ENCODE measurements at regions not wholly inside any gene's neighbourhood (a gene's known extent, or its start where the extent isn't known, plus 50 kb on each side); places are given as distances from the start of the nearest gene placed in this dataset.
"Not testable (repeated sequence)": the region's sequence is repeated elsewhere in the genome, so short reads cannot be mapped to it uniquely, and the experiment has no call there.

DNA sequence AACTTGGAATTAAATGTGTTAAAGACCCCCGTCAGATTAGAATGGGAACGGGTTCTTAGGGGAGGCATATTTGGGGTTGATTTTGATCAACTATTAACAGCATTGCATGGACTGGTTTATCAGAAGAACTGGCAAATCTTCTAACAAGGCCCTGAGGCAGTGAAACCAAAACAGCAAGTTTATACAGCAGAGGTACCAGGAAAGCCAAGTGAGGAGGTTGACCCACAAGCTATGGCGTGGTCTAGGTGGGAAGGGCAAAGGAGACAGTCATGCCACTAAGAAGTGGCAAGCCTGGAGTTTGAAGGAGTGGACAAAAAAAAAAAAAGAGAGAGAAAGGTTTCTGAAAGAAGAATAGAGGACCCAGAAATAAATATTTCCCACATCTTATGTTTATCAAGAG lies 187.0 kb downstream of the MREG start:
- ATAC-seq (no peak), DNase-seq (no peak)
- Histone ChIP-seq H3K36me3 (no peaks in the 10 kb centered on the region), H3K27ac (peak overlapping the region; percentile 49), H3K4me3 (no peak overlapping the region), H3K9me3 (no peaks in the 10 kb centered on the region), H3K27me3 (no peaks in the 10 kb centered on the region), H3K4me1 (peaks cover 8% of the 10 kb centered on the region)
- TF ChIP-seq, protein P1, sequence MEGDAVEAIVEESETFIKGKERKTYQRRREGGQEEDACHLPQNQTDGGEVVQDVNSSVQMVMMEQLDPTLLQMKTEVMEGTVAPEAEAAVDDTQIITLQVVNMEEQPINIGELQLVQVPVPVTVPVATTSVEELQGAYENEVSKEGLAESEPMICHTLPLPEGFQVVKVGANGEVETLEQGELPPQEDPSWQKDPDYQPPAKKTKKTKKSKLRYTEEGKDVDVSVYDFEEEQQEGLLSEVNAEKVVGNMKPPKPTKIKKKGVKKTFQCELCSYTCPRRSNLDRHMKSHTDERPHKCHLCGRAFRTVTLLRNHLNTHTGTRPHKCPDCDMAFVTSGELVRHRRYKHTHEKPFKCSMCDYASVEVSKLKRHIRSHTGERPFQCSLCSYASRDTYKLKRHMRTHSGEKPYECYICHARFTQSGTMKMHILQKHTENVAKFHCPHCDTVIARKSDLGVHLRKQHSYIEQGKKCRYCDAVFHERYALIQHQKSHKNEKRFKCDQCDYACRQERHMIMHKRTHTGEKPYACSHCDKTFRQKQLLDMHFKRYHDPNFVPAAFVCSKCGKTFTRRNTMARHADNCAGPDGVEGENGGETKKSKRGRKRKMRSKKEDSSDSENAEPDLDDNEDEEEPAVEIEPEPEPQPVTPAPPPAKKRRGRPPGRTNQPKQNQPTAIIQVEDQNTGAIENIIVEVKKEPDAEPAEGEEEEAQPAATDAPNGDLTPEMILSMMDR (IDR thresholded peaks at IDR 0.05): no peak
- intact Hi-C loops (cut with DNase I): no loop called here

- ATAC-seq (no peak), DNase-seq (no peak)
- H3K4me1 ChIP-seq: peaks cover 8% of the 10 kb centered on the region
- no peak overlapping the region for H3K4me3 ChIP-seq
- H3K27me3 ChIP-seq: no peaks in the 10 kb centered on the region
- H3K36me3 ChIP-seq: no peaks in the 10 kb centered on the region
- intact Hi-C loops (cut with DNase I): no loop called here
- no peaks in the 10 kb centered on the region for H3K9me3 ChIP-seq
- TF ChIP-seq, protein P1 (IDR thresholded peaks at IDR 0.05): no peak
- H3K27ac ChIP-seq: peak overlapping the region; percentile 49
These were observed 187.6 kb downstream of the MREG start for GRCh38 chr2:215825707-215826106.

GRCh38 chr2:215821298-215821697 lies 192.1 kb downstream of the MREG start:
- intact Hi-C loops (cut with DNase I); H3K27ac ChIP-seq; DNase-seq; H3K9me3 ChIP-seq; ATAC-seq; H3K4me1 ChIP-seq; H3K4me3 ChIP-seq; H3K36me3 ChIP-seq; H3K27me3 ChIP-seq: not testable (repeated sequence)

DNA sequence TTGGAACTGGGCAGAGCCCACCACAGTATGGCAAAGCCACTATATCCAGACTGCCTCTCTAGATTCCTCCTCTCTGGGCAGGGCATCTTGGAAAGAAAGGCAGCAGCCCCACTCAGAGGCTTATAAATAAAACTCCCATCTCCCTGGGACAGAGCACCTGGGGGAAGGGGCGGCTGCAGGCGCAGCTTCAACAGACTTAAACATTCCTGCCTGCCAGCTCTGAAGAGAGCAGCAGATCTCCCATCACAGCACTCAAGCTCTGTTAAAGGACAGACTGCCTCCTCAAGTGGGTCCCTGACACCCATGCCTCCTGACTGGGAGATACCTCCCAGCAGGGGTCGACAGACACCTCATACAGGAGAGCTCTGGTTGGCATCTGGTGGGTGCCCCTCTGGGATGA lies 193.6 kb downstream of the MREG start:
- H3K27me3 ChIP-seq; H3K9me3 ChIP-seq; intact Hi-C loops (cut with DNase I); DNase-seq; ATAC-seq; H3K4me3 ChIP-seq; H3K4me1 ChIP-seq; H3K27ac ChIP-seq; H3K36me3 ChIP-seq: not testable (repeated sequence)

DNA sequence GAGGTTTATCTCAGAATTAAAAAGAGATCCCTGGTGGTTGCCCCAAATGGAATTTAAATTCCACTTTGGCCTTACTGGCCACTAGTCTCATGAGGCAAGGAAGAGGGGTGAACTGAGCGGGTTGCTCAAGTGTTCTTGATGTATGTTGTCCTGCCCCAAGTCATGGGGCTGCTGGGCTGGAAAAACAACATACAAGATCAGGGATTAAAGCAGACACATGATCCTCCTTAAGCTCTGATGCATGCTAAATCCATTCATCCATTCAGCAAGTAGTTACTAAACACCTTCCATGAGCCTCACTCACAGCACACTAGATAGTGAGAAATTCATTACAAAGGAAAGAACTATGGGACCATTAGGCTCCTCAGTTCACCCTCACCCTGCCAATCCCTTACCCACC lies 196.3 kb downstream of the MREG start:
- H3K9me3 ChIP-seq: no peaks in the 10 kb centered on the region
- peaks cover 5% of the 10 kb centered on the region for H3K4me1 ChIP-seq
- no peaks in the 10 kb centered on the region for H3K27me3 ChIP-seq
- no peak overlapping the region for H3K27ac ChIP-seq
- DNase-seq: no peak
- intact Hi-C loops (cut with DNase I): no loop called here
- no peaks in the 10 kb centered on the region for H3K36me3 ChIP-seq
- TF ChIP-seq, protein P1 (IDR thresholded peaks at IDR 0.05): no peak
- no peak overlapping the region for H3K4me3 ChIP-seq
- no peak for ATAC-seq

DNA sequence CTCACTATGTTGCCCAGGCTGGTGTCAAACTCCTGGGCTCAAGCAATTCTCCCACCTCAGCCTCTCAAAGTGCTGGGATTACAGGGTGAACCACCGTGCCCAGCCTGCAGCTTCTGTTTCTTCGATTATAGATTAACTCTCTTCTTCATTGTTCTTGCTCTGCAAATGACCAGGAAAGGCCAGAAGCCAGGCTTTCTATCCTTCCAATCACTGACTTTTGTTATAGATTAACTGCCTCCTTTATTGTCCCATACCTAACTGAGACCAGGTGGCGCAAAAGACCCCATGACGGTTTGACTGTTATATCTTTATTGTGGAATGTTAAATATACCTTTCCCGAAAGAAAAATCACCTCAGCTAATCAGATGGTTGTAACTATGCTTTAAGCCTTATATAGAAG lies 196.9 kb downstream of the MREG start:
- H3K4me3 ChIP-seq: no peak overlapping the region
- intact Hi-C loops (cut with DNase I): no loop called here
- TF ChIP-seq, protein P1 (IDR thresholded peaks at IDR 0.05): no peak
- H3K27ac ChIP-seq: no peak overlapping the region
- no peaks in the 10 kb centered on the region for H3K27me3 ChIP-seq
- no peaks in the 10 kb centered on the region for H3K36me3 ChIP-seq
- ATAC-seq (no peak), DNase-seq (no peak)
- peaks cover 8% of the 10 kb centered on the region for H3K4me1 ChIP-seq
- no peaks in the 10 kb centered on the region for H3K9me3 ChIP-seq

GRCh38 chr2:215815960-215816359 lies 197.4 kb downstream of the MREG start:
- intact Hi-C loops (cut with DNase I): no loop called here

More at GRCh38 chr2:215815960-215816359, 197.4 kb downstream of the MREG start:
- H3K4me3 ChIP-seq: no peak overlapping the region
- no peak overlapping the region for H3K27ac ChIP-seq
- no peaks in the 10 kb centered on the region for H3K36me3 ChIP-seq
- H3K27me3 ChIP-seq: no peaks in the 10 kb centered on the region
- H3K9me3 ChIP-seq: no peaks in the 10 kb centered on the region
- DNase-seq (no peak), ATAC-seq (no peak)
- peaks cover 8% of the 10 kb centered on the region for H3K4me1 ChIP-seq
- TF ChIP-seq, protein P1 (IDR thresholded peaks at IDR 0.05): no peak
